Small intestine (tissue), 7 donors: ENCODE measurements at regions not wholly inside any gene's neighbourhood (a gene's known extent, or its start where the extent isn't known, plus 50 kb on each side); places are given as distances from the start of the nearest gene placed in this dataset.

Experiments
- DNase-seq, 2 donors: peaks; one replicate each; pipeline versions ENCODE4 v3.0.0 to v3.0.0-alpha.2; 2013
- FAIRE-seq: peaks from 2 replicates; lab custom pipeline; 2012; peaks lifted over from hg19 to GRCh38; lab: Jason Lieb, UNC
- H3K27ac ChIP-seq, 3 donors: one replicate each; pipeline ENCODE4 v1.5.1; 2013; ENCODE audit warnings: low read length in 2 of 3, mild to moderate bottlenecking in 2 of 3, control low read depth in 1 of 3, inconsistent platforms in 1 of 3, low read depth in 1 of 3, moderate library complexity in 1 of 3
- H3K27me3 ChIP-seq, 3 donors: one replicate each; pipeline ENCODE4 v1.6.1; 2013; ENCODE audit warnings: low read length in 3 of 3, inconsistent platforms in 1 of 3; ENCODE audit not compliant: control insufficient read depth in 3 of 3, insufficient read depth in 3 of 3
- H3K36me3 ChIP-seq, 3 donors: one replicate each; pipeline ENCODE4 v1.6.1; 2013; ENCODE audit warnings: low read length in 3 of 3, inconsistent platforms in 1 of 3, low read depth in 1 of 3, mild to moderate bottlenecking in 1 of 3, moderate library complexity in 1 of 3; ENCODE audit not compliant: control insufficient read depth in 3 of 3, insufficient read depth in 2 of 3
- H3K4me1 ChIP-seq, 3 donors: one replicate each; pipeline ENCODE4 v1.6.1; 2013; ENCODE audit warnings: low read length in 2 of 3, inconsistent platforms in 1 of 3, low read depth in 1 of 3, mild to moderate bottlenecking in 1 of 3, moderate library complexity in 1 of 3; ENCODE audit not compliant: control insufficient read depth in 3 of 3, insufficient read depth in 2 of 3
- H3K4me3 ChIP-seq, 3 donors: one replicate each; pipeline ENCODE4 v1.5.1; 2013; ENCODE audit warnings: low read length in 3 of 3, control low read depth in 1 of 3, inconsistent platforms in 1 of 3, low read depth in 1 of 3, mild to moderate bottlenecking in 1 of 3, moderate library complexity in 1 of 3
- H3K9me3 ChIP-seq, 2 donors: one replicate each; pipeline ENCODE4 v1.6.1; 2013; ENCODE audit warnings: low read depth in 1 of 2, low read length in 1 of 2; ENCODE audit not compliant: control insufficient read depth in 2 of 2, insufficient read depth in 1 of 2
- WGBS, 3 donors: extraction: QIAGEN DNeasy Blood & Tissue Kit; methylation state at CpG; one replicate each; pipeline ENCODE4 v1.1.7; 2013; 5-methylcytosine and 5-hydroxymethylcytosine counted together
- donor health status: healthy with polysubstance abuse.
- donor health status: control.
- donor health status: control.
- donor health status: Bipolar disorder and iron deficiency.
- donor health status: healthy.

GRCh38 chr2:45191146-45191863, 182.1 kb upstream of the SIX2 start:
- FAIRE-seq (no peak), DNase-seq (no peak)
- Histone ChIP-seq H3K36me3 (no peaks in the 10 kb centered on the region), H3K27me3 (peaks cover 0 to 16% (median 2%) of the 10 kb centered on the region in 3 donors), H3K4me3 (no peak overlapping the region), H3K9me3 (no peaks in the 10 kb centered on the region), H3K27ac (no peak overlapping the region), H3K4me1 (no peaks in the 10 kb centered on the region)
- WGBS, 3 donors: 74 to 91% (median 84%) methylated on average over 16 of the region's 16 CpGs

GRCh38 chr2:45190481-45190942, 181.3 kb upstream of the SIX2 start:
- no peaks in the 10 kb centered on the region for H3K4me1 ChIP-seq
- peaks cover 0 to 16% (median 2%) of the 10 kb centered on the region in 3 donors for H3K27me3 ChIP-seq
- no peaks in the 10 kb centered on the region for H3K36me3 ChIP-seq
- H3K4me3 ChIP-seq: no peak overlapping the region
- no peak for DNase-seq
- WGBS, 3 donors: 86 to 90% (median 88%) methylated on average over 8 of the region's 8 CpGs
- no peak for FAIRE-seq
- no peaks in the 10 kb centered on the region for H3K9me3 ChIP-seq
- no peak overlapping the region for H3K27ac ChIP-seq

DNA sequence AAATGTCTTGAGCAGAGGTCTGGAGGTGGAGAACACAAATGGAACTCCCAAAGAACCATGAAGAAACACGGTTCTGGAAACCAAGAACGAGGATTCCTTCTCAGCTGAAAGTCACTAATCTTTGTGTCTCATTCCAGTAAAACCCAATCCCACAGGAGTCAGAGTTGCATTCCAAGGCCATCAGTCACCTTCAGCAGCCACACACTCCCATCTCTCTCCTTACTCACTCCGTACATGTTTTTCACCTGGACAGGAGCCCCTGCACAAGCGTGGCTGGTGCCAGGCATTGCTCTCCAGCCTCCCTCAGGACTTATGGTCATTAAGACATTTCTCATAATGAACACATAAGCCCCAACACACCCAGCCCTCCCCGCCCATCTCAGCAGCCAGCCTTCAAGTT, 175.4 kb upstream of the SIX2 start:
- Histone ChIP-seq H3K9me3 (no peaks in the 10 kb centered on the region), H3K4me3 (no peak overlapping the region), H3K36me3 (no peaks in the 10 kb centered on the region), H3K27me3 (peaks cover 0 to 20% (median 2%) of the 10 kb centered on the region in 3 donors), H3K27ac (no peak overlapping the region), H3K4me1 (no peaks in the 10 kb centered on the region)
- WGBS, 3 donors: 80 to 90% (median 81%) methylated on average over 5 of the region's 5 CpGs
- FAIRE-seq (no peak), DNase-seq (no peak)

GRCh38 chr2:45182667-45183295, 173.5 kb upstream of the SIX2 start:
- DNase-seq: no peak
- WGBS, 3 donors: 76 to 90% (median 84%) methylated on average over 6 of the region's 6 CpGs
- no peak overlapping the region for H3K4me3 ChIP-seq
- peaks cover 0 to 21% (median 3%) of the 10 kb centered on the region in 3 donors for H3K27me3 ChIP-seq
- H3K36me3 ChIP-seq: no peaks in the 10 kb centered on the region
- FAIRE-seq: no peak
- H3K4me1 ChIP-seq: no peaks in the 10 kb centered on the region
- no peaks in the 10 kb centered on the region for H3K9me3 ChIP-seq
- H3K27ac ChIP-seq: no peak overlapping the region

DNA sequence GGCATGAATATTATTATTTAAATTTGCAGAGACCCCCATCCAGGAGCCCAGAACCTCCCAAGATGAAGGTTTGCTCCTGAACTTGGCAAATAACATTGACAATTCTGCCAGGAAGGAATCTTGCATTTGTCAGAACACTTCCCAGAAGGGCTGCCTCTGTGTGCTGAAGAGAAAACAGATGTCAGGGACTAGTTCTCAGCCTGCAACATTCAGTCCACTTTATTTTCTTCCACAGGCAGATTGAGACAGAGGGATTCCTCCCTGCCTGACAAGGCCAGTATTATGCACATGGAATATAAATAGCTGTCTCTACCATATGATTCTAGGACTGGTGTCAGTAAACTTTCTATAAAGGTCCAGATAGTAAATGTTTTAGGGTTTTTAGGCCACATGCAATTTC, 171.5 kb upstream of the SIX2 start:
- H3K9me3 ChIP-seq: no peaks in the 10 kb centered on the region
- H3K27ac ChIP-seq: no peak overlapping the region
- H3K36me3 ChIP-seq: no peaks in the 10 kb centered on the region
- peaks cover 0 to 22% (median 3%) of the 10 kb centered on the region in 3 donors for H3K27me3 ChIP-seq
- DNase-seq (no peak), FAIRE-seq (no peak)
- no peaks in the 10 kb centered on the region for H3K4me1 ChIP-seq
- H3K4me3 ChIP-seq: no peak overlapping the region

GRCh38 chr2:45180033-45180746, 170.9 kb upstream of the SIX2 start:
- peaks cover 0 to 25% (median 3%) of the 10 kb centered on the region in 3 donors for H3K27me3 ChIP-seq
- H3K4me3 ChIP-seq: no peak overlapping the region
- DNase-seq: no peak
- no peak for FAIRE-seq
- H3K27ac ChIP-seq: no peak overlapping the region
- H3K36me3 ChIP-seq: no peaks in the 10 kb centered on the region
- H3K9me3 ChIP-seq: no peaks in the 10 kb centered on the region
- 65 to 89% (median 86%) methylated on average over 6 of the region's 6 CpGs for WGBS, 3 donors
- H3K4me1 ChIP-seq: no peaks in the 10 kb centered on the region

- 72 to 83% (median 78%) methylated on average over 2 of the region's 2 CpGs for WGBS, 3 donors
- H3K36me3 ChIP-seq: no peaks in the 10 kb centered on the region
Measured at GRCh38 chr2:45178854-45179253, 169.6 kb upstream of the SIX2 start.

DNA sequence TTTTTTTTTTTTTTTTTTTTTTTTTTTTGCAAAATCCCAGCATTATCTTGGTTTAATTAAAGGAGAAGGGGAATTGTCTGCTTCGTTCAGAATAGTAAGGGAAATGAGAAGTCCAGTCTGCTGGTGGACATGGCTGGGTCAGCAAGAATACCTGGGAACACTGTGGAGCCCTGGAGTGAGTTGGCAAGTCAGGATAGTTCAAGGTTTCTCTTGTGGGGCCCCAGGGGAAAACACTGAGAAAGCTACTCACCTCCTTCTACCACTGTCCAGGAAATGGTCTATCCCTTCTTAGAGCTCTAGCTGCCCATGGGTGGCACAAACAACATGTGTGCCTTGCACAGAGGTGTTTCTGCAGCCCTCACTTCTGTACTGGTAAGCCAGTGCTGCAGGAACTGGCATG, 169.1 kb upstream of the SIX2 start:
- H3K27me3 ChIP-seq: peaks cover 0 to 29% (median 6%) of the 10 kb centered on the region in 3 donors
- no peak for FAIRE-seq

More at GRCh38 chr2:45178854-45179253, 169.6 kb upstream of the SIX2 start:
- FAIRE-seq (no peak), DNase-seq (no peak)
- Histone ChIP-seq H3K9me3 (no peaks in the 10 kb centered on the region), H3K4me3 (no peak overlapping the region), H3K27ac (no peak overlapping the region), H3K4me1 (no peaks in the 10 kb centered on the region), H3K27me3 (peaks cover 0 to 27% (median 6%) of the 10 kb centered on the region in 3 donors)

More for the DNA sequence above, 169.1 kb upstream of the SIX2 start:
- Histone ChIP-seq H3K4me3 (no peak overlapping the region), H3K9me3 (no peaks in the 10 kb centered on the region), H3K4me1 (no peaks in the 10 kb centered on the region), H3K36me3 (no peaks in the 10 kb centered on the region), H3K27ac (no peak overlapping the region)
- WGBS, 3 donors: 52 to 72% (median 64%) methylated on average over 1 of the region's 1 CpG
- DNase-seq: no peak
